ENCODE measurements at regions not wholly inside any gene's neighbourhood (a gene's known extent, or its start where the extent isn't known, plus 50 kb on each side); places are given as distances from the start of the nearest gene placed in this dataset.

DNA sequence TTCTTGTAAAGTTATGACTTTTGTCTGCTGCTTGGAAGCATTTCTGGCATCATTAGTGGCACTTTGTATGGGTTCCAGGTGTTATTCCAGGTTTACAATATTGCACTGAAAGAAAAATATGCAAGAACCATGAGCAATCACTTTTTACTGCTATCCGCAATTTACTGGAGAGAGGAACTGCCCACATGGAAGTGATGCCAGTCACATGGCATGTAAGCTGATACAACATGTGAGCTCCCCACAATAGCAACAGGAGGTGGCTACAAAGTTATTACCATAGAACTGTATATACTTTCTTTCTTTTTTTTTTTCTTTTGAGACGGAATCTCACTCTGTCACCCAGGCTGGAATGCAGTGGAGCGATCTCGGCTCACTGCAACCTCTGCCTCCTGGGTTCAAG is 1012.1 kb downstream of the BCL11B start:
- TF ChIP-seq, protein P1, sequence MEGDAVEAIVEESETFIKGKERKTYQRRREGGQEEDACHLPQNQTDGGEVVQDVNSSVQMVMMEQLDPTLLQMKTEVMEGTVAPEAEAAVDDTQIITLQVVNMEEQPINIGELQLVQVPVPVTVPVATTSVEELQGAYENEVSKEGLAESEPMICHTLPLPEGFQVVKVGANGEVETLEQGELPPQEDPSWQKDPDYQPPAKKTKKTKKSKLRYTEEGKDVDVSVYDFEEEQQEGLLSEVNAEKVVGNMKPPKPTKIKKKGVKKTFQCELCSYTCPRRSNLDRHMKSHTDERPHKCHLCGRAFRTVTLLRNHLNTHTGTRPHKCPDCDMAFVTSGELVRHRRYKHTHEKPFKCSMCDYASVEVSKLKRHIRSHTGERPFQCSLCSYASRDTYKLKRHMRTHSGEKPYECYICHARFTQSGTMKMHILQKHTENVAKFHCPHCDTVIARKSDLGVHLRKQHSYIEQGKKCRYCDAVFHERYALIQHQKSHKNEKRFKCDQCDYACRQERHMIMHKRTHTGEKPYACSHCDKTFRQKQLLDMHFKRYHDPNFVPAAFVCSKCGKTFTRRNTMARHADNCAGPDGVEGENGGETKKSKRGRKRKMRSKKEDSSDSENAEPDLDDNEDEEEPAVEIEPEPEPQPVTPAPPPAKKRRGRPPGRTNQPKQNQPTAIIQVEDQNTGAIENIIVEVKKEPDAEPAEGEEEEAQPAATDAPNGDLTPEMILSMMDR (IDR thresholded peaks at IDR 0.05; ENCODE audit: poor library complexity, severe bottlenecking) = no peak
- TF ChIP-seq MXI1 (conservative IDR thresholded peaks at IDR 0.05; ENCODE audit: poor library complexity, severe bottlenecking) (no peak), EZH2 (IDR thresholded peaks at IDR 0.05; ENCODE audit: borderline replicate concordance, insufficient read depth, low read length, poor library complexity, severe bottlenecking) (no peak), RAD21 (conservative IDR thresholded peaks at IDR 0.05) (no peak)

Measured in neural cell (in vitro differentiated cells).